Fibroblast of mammary gland (primary cell): ENCODE measurements at regions not wholly inside any gene's neighbourhood (a gene's known extent, or its start where the extent isn't known, plus 50 kb on each side); places are given as distances from the start of the nearest gene placed in this dataset.

Source experiments
- DNase-seq: peaks from one replicate; pipeline ENCODE4 v3.0.0-alpha.2; 2010; ENCODE audit warnings: low read depth
- H3K4me3 ChIP-seq: 2 replicates; pipeline ENCODE4 v1.5.1; 2011; ENCODE audit warnings: low read depth, mild to moderate bottlenecking, low read length, moderate library complexity; ENCODE audit not compliant: control insufficient read depth
- CTCF ChIP-seq: conservative IDR thresholded peaks from 2 replicates; pipeline ENCODE4 v1.5.1; 2011; ENCODE audit warnings: low read depth, low read length, inconsistent platforms; ENCODE audit not compliant: control insufficient read depth, insufficient read depth

- TF ChIP-seq CTCF = no peak
- DNase-seq = no peak
- no peak overlapping the region for H3K4me3 ChIP-seq
Measured at GRCh38 chr1:104945406-104945805, 1195.7 kb downstream of the AMY1C start.

GRCh38 chr1:104946558-104947210 is 1197.0 kb downstream of the AMY1C start:
- no peak overlapping the region for H3K4me3 ChIP-seq
- no peak for DNase-seq
- no peak for TF ChIP-seq CTCF

- no peak for TF ChIP-seq CTCF
- DNase-seq = no peak
- H3K4me3 ChIP-seq = no peak overlapping the region
Measured at GRCh38 chr1:104953555-104953954, 1203.9 kb downstream of the AMY1C start.

GRCh38 chr1:104973516-104973915 is 1223.8 kb downstream of the AMY1C start:
- TF ChIP-seq CTCF = no peak

GRCh38 chr1:104979651-104980050 is 1230.0 kb downstream of the AMY1C start:
- no peak for TF ChIP-seq CTCF
- DNase-seq = no peak
- H3K4me3 ChIP-seq = no peak overlapping the region

More at GRCh38 chr1:104973516-104973915, 1223.8 kb downstream of the AMY1C start:
- no peak for DNase-seq
- no peak overlapping the region for H3K4me3 ChIP-seq

- TF ChIP-seq CTCF = no peak
- no peak for DNase-seq
- no peak overlapping the region for H3K4me3 ChIP-seq
Measured at GRCh38 chr1:104987210-104987609, 1237.5 kb downstream of the AMY1C start.

GRCh38 chr1:104989012-104989411 is 1239.3 kb downstream of the AMY1C start:
- no peak for DNase-seq
- H3K4me3 ChIP-seq = no peak overlapping the region
- TF ChIP-seq CTCF = no peak
